ENCODE measurements at regions not wholly inside any gene's neighbourhood (a gene's known extent, or its start where the extent isn't known, plus 50 kb on each side); places are given as distances from the start of the nearest gene placed in this dataset.
"Not testable (repeated sequence)": the region's sequence is repeated elsewhere in the genome, so short reads cannot be mapped to it uniquely, and the experiment has no call there.

DNA sequence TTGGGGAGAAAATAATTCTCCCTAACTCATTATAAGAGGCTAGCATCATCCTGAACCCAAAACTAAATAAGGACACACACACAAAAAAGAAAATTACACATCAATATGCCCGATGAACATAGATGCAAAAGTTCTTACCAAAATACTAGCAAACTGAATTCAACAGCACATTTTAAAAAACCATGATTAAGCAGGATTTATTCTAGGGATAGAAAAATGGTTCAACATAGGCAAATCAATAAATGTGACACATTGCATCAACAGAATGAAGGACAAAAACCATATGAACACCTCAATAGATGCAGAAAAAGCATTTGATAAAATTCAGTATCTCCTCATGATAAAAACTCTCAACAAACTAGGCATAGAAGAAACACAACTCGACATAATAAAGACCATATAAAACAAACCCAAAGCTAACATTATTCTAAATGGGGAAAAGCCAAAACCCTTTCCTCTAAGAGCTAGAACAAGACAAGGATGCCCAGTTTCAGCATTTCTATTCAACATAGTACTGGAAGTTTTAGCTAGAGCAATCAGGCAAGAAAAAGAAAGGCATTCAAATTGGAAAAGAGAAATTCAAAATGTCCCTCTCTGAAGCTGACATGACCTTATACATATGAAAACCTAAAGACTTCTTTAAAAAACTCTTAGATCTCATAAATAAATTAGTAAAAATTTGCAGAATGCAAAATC, 200.9 kb downstream of the NKX6-1 start:
- no peak for DNase-seq (ENCODE audit: low read depth in 4 of 4, low spot score in 3 of 4)

DNA sequence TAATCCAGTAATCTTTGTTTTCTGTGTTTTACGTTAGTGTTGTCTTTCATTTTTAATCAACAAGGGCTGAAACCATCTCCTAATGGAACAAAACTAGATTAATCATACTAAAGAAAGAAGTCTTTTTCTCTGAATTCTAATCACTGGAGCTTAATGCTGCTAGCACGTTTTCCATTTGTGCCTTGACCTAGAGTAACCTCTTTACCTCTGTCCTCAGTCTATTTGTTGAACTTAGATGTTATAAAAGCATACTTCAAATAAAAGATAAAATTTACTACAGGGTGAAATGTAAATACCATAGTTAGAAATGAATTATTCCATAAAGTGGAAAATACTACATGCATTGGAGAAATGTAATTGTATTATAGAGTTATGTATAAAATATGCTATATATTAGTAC, 207.1 kb downstream of the NKX6-1 start:
- DNase-seq (ENCODE audit: low read depth in 4 of 4, low spot score in 3 of 4): no peak

DNA sequence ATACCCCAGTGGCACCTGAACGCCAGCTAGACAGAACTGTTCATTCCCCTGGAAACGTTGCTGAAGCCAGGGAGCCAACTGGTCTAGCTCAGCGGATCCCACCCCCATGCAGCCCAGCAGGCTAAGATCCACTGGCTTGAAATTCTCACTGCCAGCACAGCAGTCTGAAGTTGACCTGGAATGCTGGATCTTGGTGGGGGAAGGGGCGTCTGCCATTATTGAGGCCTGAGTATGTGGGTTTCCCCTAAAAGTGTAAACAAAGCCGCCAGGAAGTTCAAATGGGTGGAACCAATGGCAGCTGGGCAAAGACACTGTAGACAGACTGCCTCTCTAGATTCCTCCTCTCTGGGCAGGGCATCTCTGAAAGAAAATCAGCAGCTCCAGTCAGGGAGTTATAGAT, 213.0 kb downstream of the NKX6-1 start:
- no peak for DNase-seq (ENCODE audit: low read depth in 4 of 4, low spot score in 3 of 4)

DNA sequence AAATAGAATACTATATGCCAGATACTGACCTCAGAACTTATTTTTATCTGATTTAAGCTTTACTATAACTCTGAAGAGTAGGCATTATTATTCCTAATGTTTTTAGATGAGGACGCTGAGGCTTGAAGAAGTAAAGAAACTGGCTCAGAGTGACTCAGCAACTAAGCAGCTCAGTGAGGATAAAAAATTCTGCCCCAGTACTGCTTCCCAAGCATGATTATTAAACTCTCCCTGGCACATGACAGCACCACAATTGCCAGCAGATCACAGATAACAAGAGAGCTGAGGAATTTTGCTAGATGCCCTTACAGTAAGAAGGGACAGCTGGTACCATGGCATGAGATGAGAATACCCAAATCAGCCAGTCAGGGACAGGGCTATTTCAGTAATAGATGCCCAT, 219.4 kb downstream of the NKX6-1 start:
- no peak for DNase-seq (ENCODE audit: low read depth in 4 of 4, low spot score in 3 of 4)

DNA sequence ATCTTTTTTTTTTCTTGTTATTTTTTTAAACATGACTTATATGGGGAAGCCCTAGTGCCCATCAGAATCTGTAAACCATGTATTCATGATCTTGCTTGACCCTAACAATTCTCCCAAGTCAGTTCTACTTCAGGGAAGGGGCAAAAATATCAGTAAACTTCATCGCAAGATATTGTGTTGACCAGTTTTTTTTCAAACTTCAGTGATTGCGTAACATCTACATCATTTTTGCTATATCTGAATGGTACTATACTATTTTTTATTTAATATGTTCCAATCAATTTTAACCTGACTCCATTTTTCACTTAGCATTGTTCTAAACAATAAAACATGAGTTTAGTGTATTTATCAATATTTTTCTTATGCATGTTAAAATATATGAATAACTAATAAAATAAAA, 221.2 kb downstream of the NKX6-1 start:
- DNase-seq (ENCODE audit: low read depth in 4 of 4, low spot score in 3 of 4): no peak

DNA sequence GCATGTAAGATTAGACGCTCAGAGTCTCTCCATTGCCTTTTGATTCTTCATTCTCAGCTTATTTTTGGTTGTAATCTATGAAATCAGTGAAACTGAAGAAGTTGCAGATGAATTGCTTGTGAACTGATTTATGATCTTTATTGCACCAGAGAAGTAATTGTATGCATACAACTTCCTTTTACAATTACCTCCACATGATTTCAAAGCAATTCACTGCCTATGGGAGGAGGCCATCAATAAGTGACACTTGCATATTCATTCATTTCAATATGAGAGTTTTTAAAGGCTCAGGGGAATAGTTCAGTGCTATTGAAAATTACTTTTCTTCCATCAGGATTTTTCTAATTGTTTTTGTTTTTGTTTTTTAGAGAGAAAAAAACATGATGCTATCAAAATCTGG, 222.3 kb downstream of the NKX6-1 start:
- no peak for DNase-seq (ENCODE audit: low read depth in 4 of 4, low spot score in 3 of 4)

DNA sequence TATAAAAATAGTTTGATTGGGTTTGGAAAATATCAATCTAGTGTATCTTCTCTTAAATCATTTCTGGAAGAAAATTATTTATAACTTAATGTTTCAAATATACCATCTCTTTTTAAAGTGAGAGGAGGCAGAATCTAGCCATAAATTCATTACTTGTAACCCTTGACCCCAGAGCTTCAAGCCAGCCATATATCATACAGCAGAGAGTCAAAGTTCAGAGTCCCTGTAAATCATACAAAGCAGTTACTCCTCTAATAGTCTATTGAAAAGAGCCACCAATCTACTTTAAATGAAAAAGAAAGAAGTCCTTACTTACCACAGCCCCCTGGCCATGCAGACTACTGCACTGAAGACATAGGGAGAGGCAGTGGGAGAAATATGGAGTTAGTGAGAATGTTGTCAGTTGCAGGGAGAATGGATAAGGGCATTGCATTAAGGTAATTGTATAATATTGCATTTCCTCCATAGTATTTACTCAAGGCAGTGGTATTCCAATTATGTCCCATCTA, 229.5 kb downstream of the NKX6-1 start:
- DNase-seq (ENCODE audit: low read depth in 4 of 4, low spot score in 3 of 4): no peak

DNA sequence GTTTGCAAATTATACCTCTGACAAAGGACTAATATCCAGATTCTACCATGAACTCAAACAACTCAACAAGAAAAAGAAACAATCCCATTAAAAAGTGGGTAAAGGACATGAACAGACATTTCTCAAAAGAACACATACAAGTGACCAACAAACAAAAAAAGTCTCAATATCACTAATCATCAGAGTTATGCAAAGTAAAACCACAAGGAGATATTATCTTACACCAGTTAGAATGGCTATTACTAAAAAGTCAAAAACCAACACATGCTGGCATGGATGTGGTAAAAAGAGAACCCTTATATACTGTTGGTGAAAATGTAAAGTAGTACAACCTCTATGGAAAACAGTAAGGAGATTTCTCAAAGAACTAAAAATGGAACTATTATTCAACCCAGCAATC, 234.4 kb downstream of the NKX6-1 start:
- no peak for DNase-seq (ENCODE audit: low read depth in 4 of 4, low spot score in 3 of 4)

DNA sequence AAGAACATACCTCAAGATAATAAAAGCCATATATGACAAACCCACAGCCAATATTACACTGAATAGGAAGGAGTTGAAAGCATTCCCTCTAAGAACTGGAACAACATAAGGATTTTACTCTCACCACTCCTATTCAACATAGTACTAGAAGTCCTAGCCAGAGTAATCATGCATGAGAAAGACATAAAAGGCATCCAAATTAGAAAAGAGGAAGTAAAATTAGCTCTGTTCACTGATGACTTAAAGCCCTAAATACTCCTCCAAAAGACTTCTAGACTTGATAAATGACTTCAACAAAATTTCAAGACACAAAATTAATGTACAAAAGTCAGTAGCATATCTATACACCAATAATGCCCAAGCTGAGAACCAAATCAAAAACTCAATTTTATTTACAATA, 235.7 kb downstream of the NKX6-1 start:
- no peak for DNase-seq (ENCODE audit: low read depth in 4 of 4, low spot score in 3 of 4)

DNA sequence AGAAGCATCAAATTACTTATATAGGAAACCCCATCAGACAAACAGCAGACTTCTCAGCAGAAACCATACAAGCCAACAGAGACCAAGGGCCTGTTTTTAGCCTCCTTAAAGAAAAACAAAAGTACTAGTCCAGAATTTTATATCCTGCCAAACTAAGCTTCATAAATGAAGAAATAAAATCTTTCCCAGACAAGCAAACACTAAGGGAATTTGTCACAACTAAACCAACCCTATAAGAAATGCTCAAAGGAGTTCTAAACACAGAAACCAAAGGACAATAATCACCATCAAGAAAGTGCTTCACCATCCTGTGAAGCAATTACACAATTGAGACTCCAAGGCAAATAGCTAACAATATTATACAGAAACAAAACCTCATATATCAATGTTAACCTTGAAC, 238.6 kb downstream of the NKX6-1 start:
- DNase-seq (ENCODE audit: low read depth in 4 of 4, low spot score in 3 of 4): no peak

DNA sequence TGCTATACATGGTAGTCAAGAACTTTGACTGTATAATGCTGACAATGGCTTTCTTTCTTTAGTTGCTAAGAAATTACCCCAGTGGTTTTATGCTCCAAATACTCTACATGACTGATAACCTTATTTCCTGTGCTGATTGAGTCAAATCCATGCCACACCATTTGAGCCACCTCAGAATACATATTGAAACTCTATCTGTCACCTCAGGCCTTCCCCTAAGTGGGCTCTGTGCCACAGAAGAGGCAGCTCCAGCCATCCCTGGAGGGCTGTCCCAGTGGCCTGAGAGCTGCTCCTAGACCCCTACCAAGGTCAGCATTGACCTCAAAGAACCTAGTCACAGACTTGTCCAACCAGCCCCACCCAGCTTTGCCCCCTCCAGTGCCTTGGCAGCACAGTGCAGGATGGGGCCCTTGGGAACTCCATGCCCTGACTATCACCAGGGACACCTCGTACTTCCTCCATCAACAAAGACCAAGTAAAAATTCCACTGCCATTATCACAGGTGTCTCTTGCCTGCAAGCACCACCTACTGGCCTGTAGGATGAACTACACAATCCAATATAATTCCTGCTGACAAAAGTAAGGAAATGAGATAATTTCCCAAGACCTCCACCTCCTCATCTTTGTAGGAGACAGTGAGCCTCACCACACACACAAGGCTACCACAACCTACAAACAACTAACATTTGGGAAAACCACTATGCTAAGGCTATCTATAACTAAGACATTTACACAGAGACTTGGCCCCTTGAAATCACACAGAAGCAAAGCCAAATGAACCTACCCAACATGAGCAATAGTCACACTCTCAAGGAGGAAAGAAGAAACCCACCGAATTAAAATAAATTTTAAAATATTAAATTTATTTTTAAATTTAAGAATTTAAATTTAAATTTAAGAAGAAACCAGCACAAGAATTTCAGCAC, 239.9 kb downstream of the NKX6-1 start:
- DNase-seq (ENCODE audit: low read depth in 4 of 4, low spot score in 3 of 4): no peak

DNA sequence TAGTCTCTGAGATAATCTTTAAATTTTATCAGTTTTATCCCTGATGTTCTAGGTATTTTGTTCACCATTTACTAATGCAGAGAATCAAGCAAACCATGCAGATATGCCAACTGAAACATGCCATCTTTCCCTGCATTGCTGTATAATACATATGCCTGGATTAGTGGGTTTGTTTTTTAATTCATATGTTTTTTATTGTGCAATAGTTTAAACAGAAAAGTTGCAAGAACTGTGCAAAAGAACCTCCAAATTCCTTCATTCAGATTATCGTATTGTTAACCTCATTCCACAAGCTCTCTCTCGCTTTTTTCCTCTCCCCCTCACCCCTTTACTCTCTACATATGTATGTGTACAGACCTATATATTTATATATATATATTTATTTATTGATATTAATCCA, 244.6 kb downstream of the NKX6-1 start:
- no peak for DNase-seq (ENCODE audit: low read depth in 4 of 4, low spot score in 3 of 4)

DNA sequence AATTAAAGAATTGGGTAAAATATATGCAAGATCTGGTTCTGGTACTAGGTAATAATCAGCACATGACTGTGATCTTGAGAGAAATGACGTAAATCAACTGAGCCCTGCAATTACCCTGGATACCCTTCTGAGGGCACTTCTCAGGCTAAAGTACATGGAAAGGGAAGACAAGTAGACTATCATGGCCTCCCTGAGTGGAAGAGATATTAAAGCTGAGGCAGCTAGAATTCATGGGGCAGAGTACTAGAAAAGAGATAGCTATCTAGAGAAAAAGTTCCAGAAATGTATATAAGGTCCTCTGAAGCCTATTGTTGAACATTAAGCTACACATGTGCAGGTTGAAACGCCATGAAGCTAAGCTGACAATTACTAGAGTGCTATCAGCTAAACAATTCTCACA, 249.6 kb downstream of the NKX6-1 start:
- DNase-seq (ENCODE audit: low read depth in 4 of 4, low spot score in 3 of 4): no peak

DNA sequence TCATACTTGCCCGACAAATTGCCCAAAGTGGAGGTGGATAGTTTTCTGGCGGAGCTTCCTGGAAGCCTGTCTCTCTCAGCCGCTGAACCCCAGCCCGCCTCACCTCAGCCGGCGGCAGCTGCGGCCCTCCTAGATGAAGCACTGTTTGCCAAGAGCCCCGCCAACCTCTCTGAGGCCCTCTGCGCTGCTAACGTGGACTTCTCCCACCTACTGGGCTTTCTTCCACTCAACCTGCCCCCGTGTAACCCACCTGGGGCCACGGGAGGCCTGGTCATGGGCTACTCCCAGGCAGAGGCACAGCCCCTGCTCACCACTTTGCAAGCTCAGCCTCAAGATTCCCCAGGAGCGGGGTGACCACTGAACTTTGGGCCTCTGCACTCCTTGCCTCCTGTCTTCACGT, 254.1 kb downstream of the NKX6-1 start:
- DNase-seq (ENCODE audit: low read depth in 4 of 4, low spot score in 3 of 4): not testable (repeated sequence)

DNA sequence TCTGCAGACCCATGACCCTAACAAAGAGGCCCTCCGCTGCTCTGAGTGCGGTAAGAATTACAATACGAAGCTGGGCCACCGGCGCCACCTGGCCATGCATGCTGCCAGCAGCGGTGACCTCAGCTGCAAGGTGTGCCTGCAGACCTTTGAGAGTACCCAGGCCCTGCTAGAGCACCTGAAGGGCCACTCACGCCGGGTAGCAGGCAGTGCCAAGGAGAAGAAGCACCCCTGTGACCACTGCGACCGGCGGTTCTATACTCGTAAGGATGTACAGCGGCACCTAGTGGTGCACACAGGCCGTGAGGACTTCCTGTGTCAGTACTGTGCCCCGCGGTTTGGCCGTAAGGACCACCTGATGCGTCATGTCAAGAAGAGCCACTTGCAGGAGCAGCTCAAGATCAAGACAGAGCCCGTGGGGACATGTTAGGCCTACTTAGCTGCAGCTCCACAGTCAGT, 254.7 kb downstream of the NKX6-1 start:
- not testable (repeated sequence) for DNase-seq (ENCODE audit: low read depth in 4 of 4, low spot score in 3 of 4)

DNA sequence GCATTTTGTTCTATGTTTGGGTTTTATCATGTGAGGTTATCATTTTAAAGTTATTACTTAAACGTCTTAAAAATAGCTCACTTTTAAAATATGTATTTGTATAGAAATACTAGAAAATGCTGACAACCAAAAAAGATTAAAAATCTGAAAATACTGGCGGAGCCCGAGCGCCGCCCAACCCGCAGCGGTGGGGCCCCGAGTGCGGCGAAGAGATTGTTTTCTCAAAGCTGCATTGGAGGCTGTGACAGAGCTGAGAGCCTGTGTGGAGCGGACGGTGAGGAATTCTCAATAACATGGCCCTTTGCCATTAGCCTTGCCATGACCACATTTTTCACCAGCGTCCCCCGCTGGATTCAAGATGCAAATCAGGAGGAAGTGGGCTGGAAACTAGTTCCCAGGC, 255.4 kb downstream of the NKX6-1 start:
- DNase-seq (ENCODE audit: low read depth in 4 of 4, low spot score in 3 of 4): no peak

DNA sequence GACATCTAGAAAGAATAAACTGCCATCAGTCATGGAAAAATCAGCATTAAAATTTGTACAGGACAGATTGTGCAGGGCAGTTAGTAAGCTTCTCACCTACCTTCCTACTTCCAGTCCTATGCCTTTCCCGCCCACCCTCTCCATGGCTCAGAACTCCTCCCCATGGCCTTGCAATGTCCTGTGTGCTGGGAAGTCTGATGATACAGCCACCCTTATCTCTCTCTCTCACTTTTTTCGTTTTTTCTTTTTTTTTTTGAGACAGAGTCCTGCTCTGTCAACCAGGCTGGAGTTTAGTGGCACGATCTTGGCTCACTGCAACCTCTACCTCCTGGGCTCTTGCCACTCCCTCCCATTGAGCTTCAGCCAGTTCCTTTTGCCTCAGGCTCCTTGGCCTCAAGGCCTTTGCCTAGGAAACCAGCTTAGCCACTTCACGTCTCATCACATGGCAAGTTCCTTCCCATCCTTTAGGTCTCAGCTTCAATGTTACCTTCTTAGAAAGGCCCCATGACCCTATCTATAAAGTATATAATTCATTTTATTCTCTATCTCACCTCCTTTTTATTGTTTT, 259.7 kb downstream of the NKX6-1 start:
- DNase-seq (ENCODE audit: low read depth in 4 of 4, low spot score in 3 of 4): no peak

DNA sequence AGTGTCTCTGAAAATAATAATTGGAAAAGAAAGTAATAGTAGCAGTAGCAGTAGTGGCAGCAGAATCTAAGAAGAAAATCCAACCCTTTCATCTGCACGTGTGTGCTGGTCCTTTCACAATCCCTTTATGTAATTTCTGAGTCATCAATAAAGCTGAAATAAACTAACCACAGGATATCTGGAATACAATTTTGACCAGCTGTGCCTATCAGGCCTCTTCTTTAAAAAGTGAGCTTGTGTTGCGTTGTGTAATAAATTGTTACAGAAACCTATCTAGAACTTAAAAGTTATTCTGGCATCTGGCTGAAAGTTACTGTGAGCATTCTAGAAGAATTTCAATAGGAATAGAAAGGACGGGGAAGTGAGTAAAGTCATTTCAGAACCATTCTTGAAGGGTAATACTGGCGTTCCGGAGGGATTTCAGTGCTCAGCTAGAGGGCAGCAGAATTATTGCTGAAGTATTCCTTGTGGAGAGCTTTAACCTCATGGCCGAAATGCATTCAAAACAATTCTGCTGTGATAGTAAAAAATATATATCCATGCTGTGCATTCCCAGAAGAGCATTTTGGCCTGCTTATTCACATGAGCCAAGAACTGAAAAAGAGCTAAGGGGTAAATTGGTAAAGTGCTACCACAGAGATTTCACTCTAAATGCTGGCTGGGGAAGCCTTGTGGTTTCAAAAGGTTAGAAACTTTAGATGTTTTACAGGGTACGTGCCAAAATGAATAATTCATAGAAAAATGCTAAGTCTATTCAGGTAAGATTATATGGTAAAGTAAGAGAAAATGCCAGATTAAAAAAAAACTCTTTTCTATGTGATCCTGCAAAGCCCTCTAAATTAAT, 260.6 kb downstream of the NKX6-1 start:
- DNase-seq (ENCODE audit: low read depth in 4 of 4, low spot score in 3 of 4): peak in 2 of 4 donors; percentile 5 to 8

DNA sequence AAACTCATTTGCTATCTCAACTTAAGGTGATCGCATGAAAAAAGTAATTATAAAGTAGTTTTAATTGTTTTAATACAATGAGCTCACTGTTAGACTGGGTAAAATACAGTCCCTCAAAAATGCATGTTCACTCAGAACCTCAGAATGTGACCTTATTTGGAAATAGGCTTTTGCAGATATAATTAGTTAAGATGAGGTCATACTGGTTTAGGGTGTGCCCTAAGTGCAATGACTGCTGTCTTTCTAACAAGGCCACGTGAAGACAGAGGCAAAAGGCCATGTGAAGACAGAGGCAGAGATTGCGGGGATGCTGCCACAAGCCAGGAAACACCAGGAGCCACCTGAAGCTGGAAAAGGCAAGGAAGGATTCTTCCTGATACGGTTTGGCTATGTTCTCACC, 262.1 kb downstream of the NKX6-1 start:
- DNase-seq (ENCODE audit: low read depth in 4 of 4, low spot score in 3 of 4): no peak

DNA sequence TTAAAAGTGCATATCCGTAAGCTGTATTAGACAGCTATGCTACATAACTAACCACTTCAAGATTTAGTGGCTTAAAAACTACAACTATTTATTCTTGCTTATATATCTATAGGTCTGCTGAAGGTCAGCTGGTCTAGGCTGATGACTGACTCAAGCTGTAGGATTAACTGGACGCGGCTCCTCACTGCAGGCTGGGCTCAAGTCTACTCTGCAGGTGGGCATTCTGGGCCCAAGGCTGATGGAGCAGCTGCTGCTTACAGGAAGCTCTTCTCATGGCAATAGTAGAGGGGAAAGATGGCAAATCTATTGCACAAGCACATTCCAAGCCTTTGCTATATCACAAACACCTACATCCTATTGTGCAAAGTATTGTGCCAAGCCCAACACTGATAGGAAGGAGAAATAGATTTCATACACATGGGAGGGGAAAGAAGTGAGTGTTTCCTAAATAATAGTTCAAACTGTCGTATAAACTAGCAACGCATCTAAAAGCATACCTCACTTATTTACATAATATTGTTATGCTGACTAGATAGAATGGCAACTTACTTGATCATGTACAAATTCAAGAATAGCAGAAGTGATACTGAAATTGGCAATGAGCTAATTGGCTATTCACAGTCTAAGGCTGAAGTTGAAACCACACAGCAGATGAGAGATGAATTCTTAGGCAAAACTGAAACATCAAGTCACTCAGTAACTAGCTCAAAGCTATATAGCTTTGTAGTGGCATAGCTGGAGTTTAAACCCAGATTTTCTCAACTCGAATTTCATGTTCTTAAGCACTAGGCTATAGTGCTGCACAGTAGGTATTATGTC, 263.8 kb downstream of the NKX6-1 start:
- DNase-seq (ENCODE audit: low read depth in 4 of 4, low spot score in 3 of 4): no peak
